H1 (cell line): ENCODE measurements at regions not wholly inside any gene's neighbourhood (a gene's known extent, or its start where the extent isn't known, plus 50 kb on each side); places are given as distances from the start of the nearest gene placed in this dataset.

Experiments
- ASH2L ChIP-seq: fragments of 200-600, 300-600 bp; sonication (generic); IDR thresholded peaks from one replicate; pipeline ENCODE4 v1.7.1; 2017; ENCODE audit warnings: low read length
- CHD1 ChIP-seq: IDR thresholded peaks from 2 replicates; pipeline ENCODE4 v1.6.1; 2012; ENCODE audit warnings: low read depth, low read length, improper control_type of control experiment
- CREB1 ChIP-seq: IDR thresholded peaks from 2 replicates; pipeline ENCODE4 v1.6.1; 2012; ENCODE audit warnings: inconsistent platforms
- EGR1 ChIP-seq: IDR thresholded peaks from 2 replicates; pipeline ENCODE4 v1.6.1; 2011; ENCODE audit warnings: low read depth, low read length, borderline replicate concordance
- GABPA ChIP-seq: IDR thresholded peaks from 2 replicates; pipeline ENCODE4 v1.6.1; 2011; ENCODE audit warnings: mild to moderate bottlenecking, low read length, moderate library complexity, borderline replicate concordance; ENCODE audit not compliant: insufficient read depth
- HDAC6 ChIP-seq: IDR thresholded peaks from one replicate; pipeline ENCODE4 v1.7.1; 2012; ENCODE audit warnings: low read depth, mild to moderate bottlenecking, inconsistent platforms, low read length, moderate library complexity
- KDM4A ChIP-seq: IDR thresholded peaks from one replicate; pipeline ENCODE4 v1.7.1; 2012; ENCODE audit warnings: low read depth, mild to moderate bottlenecking, moderate library complexity, low read length, inconsistent platforms; ENCODE audit not compliant: severe bottlenecking
- NANOG ChIP-seq: IDR thresholded peaks from 2 replicates; pipeline ENCODE4 v1.6.1; 2011; ENCODE audit warnings: low read length, low read depth, mild to moderate bottlenecking, inconsistent platforms; ENCODE audit not compliant: insufficient read depth, poor library complexity, severe bottlenecking
- NRF1 ChIP-seq: IDR thresholded peaks from 2 replicates; pipeline ENCODE4 v1.6.1; 2011; ENCODE audit warnings: mild to moderate bottlenecking, low read depth, low read length, improper control_type of control experiment
- PHF8 ChIP-seq: fragments of 200-600 bp; sonication (generic); conservative IDR thresholded peaks from 2 replicates; pipeline ENCODE4 v1.7.1; 2012; ENCODE audit warnings: low read depth, mild to moderate bottlenecking, inconsistent platforms, low read length, moderate library complexity
- POLR2A ChIP-seq, 2 experiments: IDR thresholded peaks; 1 replicate in 1 of 2; 2 replicates in 1 of 2; pipeline ENCODE4 v1.6.1; 2011; ENCODE audit warnings: low read depth in 2 of 2, low read length in 2 of 2, mild to moderate bottlenecking in 2 of 2; ENCODE audit errors: control extremely low read depth in 1 of 2
- RBBP5 ChIP-seq: IDR thresholded peaks from 2 replicates; pipeline ENCODE4 v1.7.1; 2012; ENCODE audit warnings: low read depth, mild to moderate bottlenecking, inconsistent platforms, low read length, moderate library complexity, borderline replicate concordance
- RFX5 ChIP-seq: IDR thresholded peaks from 2 replicates; pipeline ENCODE4 v1.6.1; 2011; ENCODE audit warnings: low read depth, low read length, improper control_type of control experiment, borderline replicate concordance
- RNF2 ChIP-seq: fragments of 200-900, 300-1000 bp; sonication (generic); IDR thresholded peaks from 2 replicates; pipeline ENCODE4 v1.7.1; 2016; ENCODE audit warnings: borderline replicate concordance, low read depth, mild to moderate bottlenecking, antibody characterized with exemption, low read length; ENCODE audit not compliant: poor library complexity, severe bottlenecking; ENCODE audit errors: missing control alignments
- SIX5 ChIP-seq: IDR thresholded peaks from 2 replicates; pipeline ENCODE4 v1.6.1; 2011; ENCODE audit warnings: mild to moderate bottlenecking, low read depth, low read length
- SP2 ChIP-seq: IDR thresholded peaks from 2 replicates; pipeline ENCODE4 v1.6.1; 2012; ENCODE audit warnings: mild to moderate bottlenecking, low read length, inconsistent platforms
- TCF12 ChIP-seq: IDR thresholded peaks from 2 replicates; pipeline ENCODE4 v1.6.1; 2011; ENCODE audit warnings: low read depth, mild to moderate bottlenecking, low read length
- TF ChIP-seq, protein P1 (sequence below): IDR thresholded peaks from 2 replicates; pipeline ENCODE4 v1.6.1; 2012; ENCODE audit warnings: inconsistent platforms

DNA sequence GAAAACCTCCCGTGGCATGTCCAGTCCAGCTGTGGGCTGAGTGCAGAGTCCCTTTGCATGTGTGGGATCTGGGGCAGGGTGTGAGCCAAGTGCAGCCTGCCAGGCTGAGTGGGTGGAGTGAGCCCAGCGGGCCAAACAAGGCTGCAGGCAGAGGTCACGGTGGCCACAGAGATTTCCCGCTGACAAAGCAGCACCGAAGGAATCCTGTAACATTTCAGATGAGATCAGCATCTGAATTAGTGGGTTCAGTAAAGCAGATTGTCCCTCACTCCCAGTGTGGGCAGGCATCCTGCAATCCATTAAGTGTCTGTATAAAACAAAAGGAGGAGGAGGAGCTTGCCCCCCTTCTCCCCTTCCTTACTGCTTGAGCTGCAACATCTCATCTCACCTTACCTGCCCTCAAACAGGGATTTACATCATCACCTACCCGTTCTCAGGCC lies 324.4 kb downstream of the FAT4 start (continued):
- no peak for TF ChIP-seq POLR2A (IDR thresholded peaks at IDR 0.05; ENCODE audit: control extremely low read depth in 1 of 2, low read depth in 2 of 2, low read length in 2 of 2)
- no peak for TF ChIP-seq NANOG
- TF ChIP-seq ASH2L = no peak
- TF ChIP-seq RBBP5 = no peak
- no peak; the same call in 1 of the 2 replicates for TF ChIP-seq RFX5
- TF ChIP-seq RNF2 = no peak
- no peak for TF ChIP-seq CHD1
- no peak for TF ChIP-seq EGR1
- TF ChIP-seq TCF12 = no peak
- peak; percentile 38 for TF ChIP-seq CREB1
- TF ChIP-seq PHF8 = no peak
- no peak for TF ChIP-seq SP2
- TF ChIP-seq, protein P1, sequence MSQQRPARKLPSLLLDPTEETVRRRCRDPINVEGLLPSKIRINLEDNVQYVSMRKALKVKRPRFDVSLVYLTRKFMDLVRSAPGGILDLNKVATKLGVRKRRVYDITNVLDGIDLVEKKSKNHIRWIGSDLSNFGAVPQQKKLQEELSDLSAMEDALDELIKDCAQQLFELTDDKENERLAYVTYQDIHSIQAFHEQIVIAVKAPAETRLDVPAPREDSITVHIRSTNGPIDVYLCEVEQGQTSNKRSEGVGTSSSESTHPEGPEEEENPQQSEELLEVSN = no peak
- no peak for TF ChIP-seq NRF1
- TF ChIP-seq KDM4A = no peak
- TF ChIP-seq SIX5 = no peak
- no peak for TF ChIP-seq GABPA
- no peak for TF ChIP-seq HDAC6
